GM23338 (cell line): ENCODE measurements at regions not wholly inside any gene's neighbourhood (a gene's known extent, or its start where the extent isn't known, plus 50 kb on each side); places are given as distances from the start of the nearest gene placed in this dataset.

Source experiments
- ATAC-seq: fragments of 200-7000 bp; cut with Tn5 transposase; 3 replicates; pipeline ENCODE4 v1.9.1; 2020
- DNase-seq: peaks from one replicate; pipeline ENCODE4 v3.0.0-alpha.2; 2015; ENCODE audit warnings: low spot score
- H2AFZ ChIP-seq: fragments of 200-600 bp; sonication (generic); 2 replicates; pipeline ENCODE4 v1.8.0; 2016; ENCODE audit warnings: antibody characterized with exemption, mild to moderate bottlenecking, moderate library complexity
- H3F3A ChIP-seq: fragments of 200-600 bp; sonication (generic); replicated peaks from 2 replicates; pipeline ENCODE4 v1.8.0; 2017; ENCODE audit warnings: antibody characterized with exemption, mixed run types, low read depth
- H3K27ac ChIP-seq: fragments of 200-600 bp; sonication (generic); 2 replicates; pipeline ENCODE4 v1.6.1; 2016; ENCODE audit warnings: low read depth
- H3K27me3 ChIP-seq: fragments of 200-600 bp; sonication (generic); 2 replicates; pipeline ENCODE4 v1.8.0; 2016; ENCODE audit warnings: mild to moderate bottlenecking, mixed run types, moderate library complexity; ENCODE audit not compliant: insufficient read depth
- H3K36me3 ChIP-seq: fragments of 200-600 bp; sonication (generic); 2 replicates; pipeline ENCODE4 v1.8.0; 2016; ENCODE audit warnings: mild to moderate bottlenecking; ENCODE audit not compliant: insufficient read depth
- H3K4me1 ChIP-seq: fragments of 200-600 bp; sonication (generic); 2 replicates; pipeline ENCODE4 v1.8.0; 2016; ENCODE audit warnings: mild to moderate bottlenecking, moderate library complexity; ENCODE audit not compliant: insufficient read depth
- H3K4me2 ChIP-seq: fragments of 200-600 bp; sonication (generic); 2 replicates; pipeline ENCODE4 v1.7.1; 2017; ENCODE audit warnings: mixed run types
- H3K4me3 ChIP-seq: fragments of 200-600 bp; sonication (generic); 2 replicates; pipeline ENCODE4 v1.6.1; 2016; ENCODE audit warnings: mixed run types
- H3K79me2 ChIP-seq: fragments of 200-600 bp; sonication (generic); replicated peaks from 2 replicates; pipeline ENCODE4 v1.8.0; 2017; ENCODE audit warnings: mild to moderate bottlenecking; ENCODE audit not compliant: insufficient read depth
- H3K9me2 ChIP-seq: fragments of 200-600 bp; sonication (generic); 2 replicates; pipeline ENCODE4 v1.8.0; 2017; ENCODE audit not compliant: insufficient read depth
- H4K20me1 ChIP-seq: fragments of 200-600 bp; sonication (generic); replicated peaks from 2 replicates; pipeline ENCODE4 v1.8.0; 2017; ENCODE audit warnings: mild to moderate bottlenecking; ENCODE audit not compliant: insufficient read depth
- H3K27ac Mint-ChIP-seq: 2 replicates; pipeline ENCODE4 v1.8.0; 2020; ENCODE audit warnings: inconsistent platforms, mild to moderate bottlenecking, moderate library complexity, mixed read lengths
- H3K27me3 Mint-ChIP-seq: 3 replicates; pipeline ENCODE4 v1.8.0; 2022; ENCODE audit warnings: low read depth, mild to moderate bottlenecking, moderate library complexity, mixed read lengths, inconsistent platforms; ENCODE audit not compliant: insufficient read depth, poor library complexity
- H3K36me3 Mint-ChIP-seq: 3 replicates; pipeline ENCODE4 v1.8.0; 2021; ENCODE audit warnings: low read depth, mild to moderate bottlenecking, inconsistent platforms, moderate library complexity, mixed read lengths
- H3K4me1 Mint-ChIP-seq: 3 replicates; pipeline ENCODE4 v1.8.0; 2020; ENCODE audit warnings: mild to moderate bottlenecking, inconsistent platforms, mixed read lengths
- H3K4me3 Mint-ChIP-seq: 3 replicates; pipeline ENCODE4 v1.8.0; 2021; ENCODE audit warnings: moderate library complexity, mild to moderate bottlenecking, inconsistent platforms, mixed read lengths
- H3K9me3 Mint-ChIP-seq: 3 replicates; pipeline ENCODE4 v1.8.0; 2020; ENCODE audit warnings: moderate library complexity, mild to moderate bottlenecking, inconsistent platforms, mixed read lengths
- CREB1 ChIP-seq: fragments of 250-450 bp; sonication (Bioruptor Pico); IDR thresholded peaks from 2 replicates; pipeline ENCODE4 v1.5.0; 2020; ENCODE audit warnings: low read depth, mild to moderate bottlenecking, moderate library complexity
- CTCF ChIP-seq, 2 experiments: fragments of 200-600 bp in 1 of 2; sonication (generic) in 1 of 2; conservative IDR thresholded peaks; 2 replicates each; pipeline versions ENCODE4 v1.5.1 to v1.6.1; 2016 to 2017; ENCODE audit warnings: antibody characterized with exemption in 2 of 2, low read depth in 2 of 2, mild to moderate bottlenecking in 2 of 2, moderate library complexity in 1 of 2
- ETS1 ChIP-seq: IDR thresholded peaks from 2 replicates; pipeline ENCODE4 v1.6.1; 2016; ENCODE audit warnings: antibody characterized with exemption
- EZH2 ChIP-seq: fragments of 200-600 bp; sonication (generic); IDR thresholded peaks from one replicate; pipeline ENCODE4 v1.8.0; 2017; ENCODE audit warnings: antibody characterized with exemption, mild to moderate bottlenecking, low read depth; ENCODE audit not compliant: unreplicated experiment
- EZH2phosphoT487 ChIP-seq: fragments of 200-600 bp; sonication (generic); IDR thresholded peaks from one replicate; pipeline ENCODE4 v1.8.1; 2018; ENCODE audit warnings: antibody characterized with exemption; ENCODE audit not compliant: unreplicated experiment
- JUNB ChIP-seq: IDR thresholded peaks from one replicate; pipeline ENCODE4 v1.6.1; 2016; ENCODE audit warnings: antibody characterized with exemption; ENCODE audit not compliant: unreplicated experiment
- NANOG ChIP-seq: IDR thresholded peaks from 2 replicates; pipeline ENCODE4 v1.6.1; 2016; ENCODE audit warnings: antibody characterized with exemption, borderline replicate concordance
- POLR2AphosphoS5 ChIP-seq: IDR thresholded peaks from 2 replicates; pipeline ENCODE4 v1.6.1; 2016; ENCODE audit warnings: antibody characterized with exemption, low read depth
- REST ChIP-seq: IDR thresholded peaks from one replicate; pipeline ENCODE4 v1.6.1; 2018; ENCODE audit warnings: antibody characterized with exemption; ENCODE audit not compliant: unreplicated experiment
- STAT1 ChIP-seq: IDR thresholded peaks from one replicate; pipeline ENCODE4 v1.6.1; 2016; ENCODE audit warnings: antibody characterized with exemption; ENCODE audit not compliant: unreplicated experiment
- ZNF114 ChIP-seq: fragments of 250-450 bp; sonication (Bioruptor Pico); IDR thresholded peaks from 2 replicates; pipeline ENCODE4 v1.5.0; 2020; ENCODE audit warnings: mild to moderate bottlenecking, moderate library complexity
- ZNF331 ChIP-seq: fragments of 250-450 bp; sonication (Bioruptor Pico); IDR thresholded peaks from 2 replicates; pipeline ENCODE4 v1.5.0; 2020; ENCODE audit warnings: low read depth, mild to moderate bottlenecking, moderate library complexity

GRCh38 chr1:168825129-168825528, 96.1 kb upstream of the DPT start:
- no peaks in the 10 kb centered on the region for H3K27me3 ChIP-seq
- DNase-seq (no peak), ATAC-seq (no peak)
- H2AFZ ChIP-seq: no peak overlapping the region
- H3K4me3 ChIP-seq: no peak overlapping the region
- H3K36me3 Mint-ChIP-seq: no peaks in the 10 kb centered on the region
- H3K4me2 ChIP-seq: no peak overlapping the region
- no peaks in the 10 kb centered on the region for H3K27me3 Mint-ChIP-seq
- no peaks in the 10 kb centered on the region for H3K9me3 Mint-ChIP-seq
- no peaks in the 10 kb centered on the region for H4K20me1 ChIP-seq
- no peak overlapping the region for H3K4me3 Mint-ChIP-seq
- H3K36me3 ChIP-seq: no peaks in the 10 kb centered on the region
- H3K4me1 ChIP-seq: peaks cover 4% of the 10 kb centered on the region; the same call in 1 of the 2 replicates
- no peaks in the 10 kb centered on the region for H3F3A ChIP-seq
- no peaks in the 10 kb centered on the region for H3K79me2 ChIP-seq
- peaks cover 13% of the 10 kb centered on the region; the same call in 2 of the 3 replicates for H3K4me1 Mint-ChIP-seq
- TF ChIP-seq ZNF114 (CRISPR knock-in tag) (no peak), JUNB (no peak), EZH2 (no peak), CREB1 (CRISPR knock-in tag) (no peak), POLR2AphosphoS5 (no peak), NANOG (no peak), STAT1 (no peak), EZH2phosphoT487 (no peak), REST (no peak), ZNF331 (CRISPR knock-in tag) (no peak)
- no peaks in the 10 kb centered on the region for H3K9me2 ChIP-seq
- H3K27ac ChIP-seq: no peak overlapping the region
- no peak overlapping the region for H3K27ac Mint-ChIP-seq

- Histone ChIP-seq H3K4me2 (no peak overlapping the region), H3K36me3 (no peaks in the 10 kb centered on the region), H3K27ac (no peak overlapping the region), H3K9me2 (no peaks in the 10 kb centered on the region), H3K4me1 (peaks cover 4% of the 10 kb centered on the region; the same call in 1 of the 2 replicates), H4K20me1 (no peaks in the 10 kb centered on the region), H3K4me3 (no peak overlapping the region), H2AFZ (no peak overlapping the region), H3K79me2 (no peaks in the 10 kb centered on the region), H3K27me3 (no peaks in the 10 kb centered on the region), H3F3A (no peaks in the 10 kb centered on the region)
- Mint-ChIP-seq H3K4me1 (peaks cover 13% of the 10 kb centered on the region; the same call in 2 of the 3 replicates), H3K36me3 (no peaks in the 10 kb centered on the region), H3K9me3 (no peaks in the 10 kb centered on the region), H3K4me3 (no peak overlapping the region), H3K27me3 (no peaks in the 10 kb centered on the region), H3K27ac (no peak overlapping the region)
- ATAC-seq (no peak), DNase-seq (no peak)
- TF ChIP-seq EZH2 (no peak), EZH2phosphoT487 (no peak), ZNF114 (CRISPR knock-in tag) (no peak), NANOG (no peak), STAT1 (no peak), ETS1 (no peak), JUNB (no peak), ZNF331 (CRISPR knock-in tag) (no peak), REST (no peak), POLR2AphosphoS5 (no peak), CREB1 (CRISPR knock-in tag) (no peak), CTCF (conservative IDR thresholded peaks at IDR 0.05; ENCODE audit: low read depth in 2 of 2) (no peak)
These were observed 96.8 kb upstream of the DPT start for GRCh38 chr1:168825820-168826219.
